Immature natural killer cell (primary cell): ENCODE measurements at regions not wholly inside any gene's neighbourhood (a gene's known extent, or its start where the extent isn't known, plus 50 kb on each side); places are given as distances from the start of the nearest gene placed in this dataset.

ENCODE experiments used
- DNase-seq, 3 donors: peaks; one replicate each; pipeline ENCODE4 v3.0.0; 2022; ENCODE audit warnings: mixed read lengths in 1 of 3
- H3K27ac Mint-ChIP-seq, 6 donors: one replicate each; pipeline ENCODE4 v1.8.0; 2020; ENCODE audit warnings: mixed read lengths in 6 of 6, mild to moderate bottlenecking in 5 of 6, inconsistent platforms in 4 of 6, moderate library complexity in 3 of 6
- H3K27me3 Mint-ChIP-seq, 3 donors: one replicate each; pipeline ENCODE4 v1.8.0; 2020 to 2021; ENCODE audit warnings: low read depth in 3 of 3, mild to moderate bottlenecking in 3 of 3, mixed read lengths in 3 of 3, moderate library complexity in 3 of 3, inconsistent platforms in 1 of 3
- H3K36me3 Mint-ChIP-seq, 3 donors: one replicate each; pipeline ENCODE4 v1.8.0; 2020; ENCODE audit warnings: mixed read lengths in 3 of 3, inconsistent platforms in 2 of 3, mild to moderate bottlenecking in 2 of 3
- H3K4me1 Mint-ChIP-seq, 2 donors: one replicate each; pipeline ENCODE4 v1.8.0; 2020; ENCODE audit warnings: inconsistent platforms in 2 of 2, mild to moderate bottlenecking in 2 of 2, mixed read lengths in 2 of 2, moderate library complexity in 1 of 2
- H3K4me3 Mint-ChIP-seq, 5 donors: one replicate each; pipeline ENCODE4 v1.8.0; 2020; ENCODE audit warnings: mild to moderate bottlenecking in 5 of 5, mixed read lengths in 5 of 5, inconsistent platforms in 3 of 5, moderate library complexity in 3 of 5
- H3K9me3 Mint-ChIP-seq, 6 donors: one replicate each; pipeline ENCODE4 v1.8.0; 2020; ENCODE audit warnings: mild to moderate bottlenecking in 6 of 6, mixed read lengths in 6 of 6, inconsistent platforms in 4 of 6, moderate library complexity in 3 of 6

GRCh38 chr2:136305517-136306192 lies 187.7 kb upstream of the CXCR4 start:
- no peaks in the 10 kb centered on the region for H3K36me3 Mint-ChIP-seq
- H3K27ac Mint-ChIP-seq: peak overlapping the region; percentile 34 to 91 (median 78)
- H3K9me3 Mint-ChIP-seq: no peaks in the 10 kb centered on the region
- H3K4me3 Mint-ChIP-seq: no peak overlapping the region
- peaks cover 0 to 9% (median 2%) of the 10 kb centered on the region in 3 donors for H3K27me3 Mint-ChIP-seq
- peak; percentile 62 to 81 (median 63) for DNase-seq
- peaks cover 13 to 15% of the 10 kb centered on the region in 2 donors for H3K4me1 Mint-ChIP-seq

GRCh38 chr2:136301006-136301405 lies 183.1 kb upstream of the CXCR4 start:
- H3K36me3 Mint-ChIP-seq: no peaks in the 10 kb centered on the region
- no peak overlapping the region for H3K27ac Mint-ChIP-seq
- H3K4me3 Mint-ChIP-seq: no peak overlapping the region
- DNase-seq: no peak
- no peaks in the 10 kb centered on the region for H3K9me3 Mint-ChIP-seq
- H3K4me1 Mint-ChIP-seq: peaks cover 11 to 12% of the 10 kb centered on the region in 2 donors
- peaks cover 2 to 4% (median 2%) of the 10 kb centered on the region in 3 donors for H3K27me3 Mint-ChIP-seq

- Mint-ChIP-seq H3K4me3 (no peak overlapping the region), H3K4me1 (no peaks in the 10 kb centered on the region), H3K9me3 (no peaks in the 10 kb centered on the region), H3K36me3 (no peaks in the 10 kb centered on the region), H3K27me3 (peaks cover 0 to 4% (median 2%) of the 10 kb centered on the region in 3 donors), H3K27ac (peak overlapping the region in 1 of 6 donors; percentile 26)
- no peak for DNase-seq
These were observed 180.7 kb upstream of the CXCR4 start for GRCh38 chr2:136298631-136299030.

- Mint-ChIP-seq H3K9me3 (no peaks in the 10 kb centered on the region), H3K27ac (no peak overlapping the region)
These were observed 180.0 kb upstream of the CXCR4 start for GRCh38 chr2:136297994-136298393.

GRCh38 chr2:136297312-136297711 lies 179.4 kb upstream of the CXCR4 start:
- H3K9me3 Mint-ChIP-seq: no peaks in the 10 kb centered on the region

More at GRCh38 chr2:136297994-136298393, 180.0 kb upstream of the CXCR4 start:
- no peak overlapping the region for H3K4me3 Mint-ChIP-seq
- H3K4me1 Mint-ChIP-seq: no peaks in the 10 kb centered on the region
- H3K36me3 Mint-ChIP-seq: no peaks in the 10 kb centered on the region
- H3K27me3 Mint-ChIP-seq: peaks cover 0 to 4% (median 2%) of the 10 kb centered on the region in 3 donors
- DNase-seq: no peak

GRCh38 chr2:136295168-136295567 lies 177.2 kb upstream of the CXCR4 start:
- H3K27ac Mint-ChIP-seq: peak overlapping the region in 1 of 6 donors; percentile 33

More at GRCh38 chr2:136297312-136297711, 179.4 kb upstream of the CXCR4 start:
- no peaks in the 10 kb centered on the region for H3K4me1 Mint-ChIP-seq
- no peak overlapping the region for H3K4me3 Mint-ChIP-seq
- H3K36me3 Mint-ChIP-seq: no peaks in the 10 kb centered on the region
- DNase-seq: no peak
- peaks cover 0 to 4% (median 2%) of the 10 kb centered on the region in 3 donors for H3K27me3 Mint-ChIP-seq
- no peak overlapping the region for H3K27ac Mint-ChIP-seq

GRCh38 chr2:136291871-136292270 lies 173.9 kb upstream of the CXCR4 start:
- H3K27ac Mint-ChIP-seq: peak overlapping the region in 2 of 6 donors; percentile 32 to 35
- no peaks in the 10 kb centered on the region for H3K36me3 Mint-ChIP-seq
- H3K4me3 Mint-ChIP-seq: no peak overlapping the region
- DNase-seq: no peak
- H3K9me3 Mint-ChIP-seq: no peaks in the 10 kb centered on the region
- no peaks in the 10 kb centered on the region for H3K4me1 Mint-ChIP-seq
- no peaks in the 10 kb centered on the region for H3K27me3 Mint-ChIP-seq

More at GRCh38 chr2:136295168-136295567, 177.2 kb upstream of the CXCR4 start:
- no peaks in the 10 kb centered on the region for H3K9me3 Mint-ChIP-seq
- peaks cover 0 to 2% (median 0%) of the 10 kb centered on the region in 3 donors for H3K27me3 Mint-ChIP-seq
- no peak for DNase-seq
- no peaks in the 10 kb centered on the region for H3K36me3 Mint-ChIP-seq
- H3K4me1 Mint-ChIP-seq: no peaks in the 10 kb centered on the region
- H3K4me3 Mint-ChIP-seq: no peak overlapping the region

GRCh38 chr2:136290326-136290725 lies 172.4 kb upstream of the CXCR4 start:
- DNase-seq: no peak
- Mint-ChIP-seq H3K36me3 (no peaks in the 10 kb centered on the region), H3K4me1 (no peaks in the 10 kb centered on the region), H3K27me3 (peaks cover 0 to 2% (median 0%) of the 10 kb centered on the region in 3 donors), H3K4me3 (no peak overlapping the region), H3K27ac (peak overlapping the region in 1 of 6 donors; percentile 35), H3K9me3 (no peaks in the 10 kb centered on the region)

GRCh38 chr2:136288249-136288648 lies 170.3 kb upstream of the CXCR4 start:
- no peak for DNase-seq
- Mint-ChIP-seq H3K36me3 (no peaks in the 10 kb centered on the region), H3K4me1 (no peaks in the 10 kb centered on the region), H3K27me3 (peaks cover 0 to 2% (median 0%) of the 10 kb centered on the region in 3 donors), H3K9me3 (no peaks in the 10 kb centered on the region), H3K27ac (peak overlapping the region in 2 of 6 donors; percentile 38 to 41), H3K4me3 (no peak overlapping the region)

GRCh38 chr2:136286423-136286822 lies 168.5 kb upstream of the CXCR4 start:
- no peak overlapping the region for H3K4me3 Mint-ChIP-seq
- peak overlapping the region in 3 of 6 donors; percentile 9 to 57 (median 37) for H3K27ac Mint-ChIP-seq
- DNase-seq: no peak
- peaks cover 0 to 4% (median 0%) of the 10 kb centered on the region in 3 donors for H3K27me3 Mint-ChIP-seq
- no peaks in the 10 kb centered on the region for H3K36me3 Mint-ChIP-seq
- H3K4me1 Mint-ChIP-seq: peaks cover 14 to 17% of the 10 kb centered on the region in 2 donors
- H3K9me3 Mint-ChIP-seq: no peaks in the 10 kb centered on the region

- no peak overlapping the region for H3K4me3 Mint-ChIP-seq
- no peaks in the 10 kb centered on the region for H3K36me3 Mint-ChIP-seq
- peaks cover 0 to 4% (median 0%) of the 10 kb centered on the region in 3 donors for H3K27me3 Mint-ChIP-seq
- H3K27ac Mint-ChIP-seq: peak overlapping the region in 3 of 6 donors; percentile 43 to 74 (median 73)
- H3K9me3 Mint-ChIP-seq: no peaks in the 10 kb centered on the region
- peaks cover 26 to 30% of the 10 kb centered on the region in 2 donors for H3K4me1 Mint-ChIP-seq
- no peak for DNase-seq
These were observed 166.5 kb upstream of the CXCR4 start for GRCh38 chr2:136284226-136285119.

- peaks cover 26 to 30% of the 10 kb centered on the region in 2 donors for H3K4me1 Mint-ChIP-seq
- H3K27ac Mint-ChIP-seq: peak overlapping the region; percentile 82 to 97 (median 90)
- H3K36me3 Mint-ChIP-seq: no peaks in the 10 kb centered on the region
- no peak for DNase-seq
- no peaks in the 10 kb centered on the region for H3K9me3 Mint-ChIP-seq
- H3K4me3 Mint-ChIP-seq: peak overlapping the region in 2 of 5 donors; percentile 18 to 21
- H3K27me3 Mint-ChIP-seq: peaks cover 0 to 4% (median 0%) of the 10 kb centered on the region in 3 donors
These were observed 164.3 kb upstream of the CXCR4 start for GRCh38 chr2:136282251-136282650.

GRCh38 chr2:136281281-136282114 lies 163.5 kb upstream of the CXCR4 start:
- Mint-ChIP-seq H3K27ac (peak overlapping the region; percentile 82 to 97 (median 90)), H3K4me3 (peak overlapping the region; percentile 18 to 48 (median 34)), H3K36me3 (no peaks in the 10 kb centered on the region), H3K9me3 (no peaks in the 10 kb centered on the region), H3K27me3 (peaks cover 0 to 4% (median 0%) of the 10 kb centered on the region in 3 donors), H3K4me1 (peaks cover 26 to 30% of the 10 kb centered on the region in 2 donors)
- DNase-seq: peak; percentile 75 to 78 (median 77)
